ENCODE measurements at regions not wholly inside any gene's neighbourhood (a gene's known extent, or its start where the extent isn't known, plus 50 kb on each side); places are given as distances from the start of the nearest gene placed in this dataset.
"Not testable (repeated sequence)": the region's sequence is repeated elsewhere in the genome, so short reads cannot be mapped to it uniquely, and the experiment has no call there.

DNA sequence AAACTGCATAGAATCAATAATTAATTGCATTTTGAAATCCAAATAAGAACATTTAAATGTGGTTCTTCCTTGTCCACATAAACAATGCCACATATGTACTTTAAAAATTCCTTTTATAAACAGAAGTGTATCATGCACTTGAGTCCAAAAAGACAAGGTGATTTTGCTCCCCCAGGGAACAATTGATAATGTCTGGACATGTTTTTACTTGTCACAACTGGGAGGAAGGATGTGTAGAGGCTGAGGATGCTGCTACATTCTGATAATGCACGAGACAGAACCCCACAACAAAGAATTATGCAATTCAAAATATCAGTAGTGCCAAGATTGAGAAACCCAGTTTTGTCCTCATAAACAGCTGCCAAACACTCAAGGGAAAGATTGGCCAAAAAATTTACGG, 181.1 kb upstream of the ISL1 start:
- H3K4me3 Mint-ChIP-seq: no peak overlapping the region
- H3K4me1 Mint-ChIP-seq: peaks cover 0 to 1% (median 0%) of the 10 kb centered on the region in 3 donors
- peaks cover 2 to 3% (median 2%) of the 10 kb centered on the region in 3 donors for H3K9me3 Mint-ChIP-seq
- H3K27ac Mint-ChIP-seq: no peak overlapping the region
- no peaks in the 10 kb centered on the region for H3K36me3 Mint-ChIP-seq
- H3K27me3 Mint-ChIP-seq: peaks cover 1% of the 10 kb centered on the region

DNA sequence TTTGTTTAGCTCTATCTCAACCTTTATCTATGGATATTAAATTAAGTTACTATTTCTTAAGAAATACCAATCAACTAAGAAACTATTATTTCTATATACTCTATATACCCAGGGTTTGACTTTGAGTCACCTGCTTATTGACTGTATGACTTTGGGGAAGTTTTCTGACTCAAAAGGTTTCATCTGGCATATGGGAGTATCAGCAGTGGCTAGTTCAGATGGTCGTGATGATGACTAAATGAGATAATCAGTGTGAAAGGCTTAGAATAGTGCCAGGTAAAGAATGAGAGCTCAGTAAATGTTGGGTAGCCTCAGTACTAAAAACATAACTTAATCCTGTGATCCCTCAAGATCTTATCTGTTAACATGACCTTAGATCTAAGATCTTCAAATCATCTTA, 179.7 kb upstream of the ISL1 start:
- H3K4me1 Mint-ChIP-seq: no peaks in the 10 kb centered on the region
- H3K27ac Mint-ChIP-seq: peak overlapping the region in 1 of 3 donors; percentile 33
- H3K9me3 Mint-ChIP-seq: peaks cover 2% of the 10 kb centered on the region in 3 donors
- no peak overlapping the region for H3K4me3 Mint-ChIP-seq
- no peaks in the 10 kb centered on the region for H3K27me3 Mint-ChIP-seq
- no peaks in the 10 kb centered on the region for H3K36me3 Mint-ChIP-seq

DNA sequence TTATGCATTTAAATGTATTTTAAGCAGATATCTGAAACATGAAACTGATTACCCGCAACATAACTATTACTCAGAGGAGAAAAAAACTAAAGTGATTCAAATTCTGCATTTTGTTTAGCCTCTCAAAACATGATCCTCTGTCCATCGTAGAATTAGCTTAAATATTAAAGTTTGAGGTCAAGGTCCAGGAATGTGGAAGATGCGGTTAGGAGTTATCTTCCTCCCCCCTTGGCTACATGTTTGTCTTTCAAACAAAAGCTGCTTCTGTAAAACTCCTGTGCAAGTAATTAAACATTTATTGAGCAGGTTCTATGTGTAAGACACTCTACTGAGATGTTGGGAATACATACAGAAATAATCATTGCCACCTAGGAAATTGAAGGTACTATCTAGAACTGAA, 175.0 kb upstream of the ISL1 start:
- peaks cover 0 to 2% (median 2%) of the 10 kb centered on the region in 3 donors for H3K9me3 Mint-ChIP-seq
- no peaks in the 10 kb centered on the region for H3K4me1 Mint-ChIP-seq
- H3K27me3 Mint-ChIP-seq: no peaks in the 10 kb centered on the region
- H3K27ac Mint-ChIP-seq: no peak overlapping the region
- H3K4me3 Mint-ChIP-seq: no peak overlapping the region
- no peaks in the 10 kb centered on the region for H3K36me3 Mint-ChIP-seq

DNA sequence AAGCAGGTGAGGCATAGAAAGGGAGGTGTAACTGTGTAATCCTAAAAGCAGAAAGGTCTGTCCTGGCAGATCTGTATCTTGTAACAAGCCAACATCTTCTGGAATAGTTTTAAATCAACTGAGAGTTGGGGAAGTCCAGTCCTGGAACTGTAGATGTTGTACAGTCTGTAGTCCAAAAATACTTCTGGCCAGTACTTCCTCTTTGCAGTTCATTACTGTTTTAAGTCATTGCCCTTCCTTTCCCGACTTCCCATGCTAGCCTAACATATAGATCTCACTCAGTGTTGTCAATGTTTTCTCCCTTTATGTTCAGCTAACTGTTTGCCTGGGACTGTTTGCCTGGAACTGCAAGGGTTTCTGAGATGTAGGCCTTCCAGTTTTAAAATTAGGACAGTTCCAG, 168.5 kb upstream of the ISL1 start:
- Mint-ChIP-seq H3K9me3 (peaks cover 0 to 2% (median 2%) of the 10 kb centered on the region in 3 donors), H3K4me3 (no peak overlapping the region), H3K27ac (no peak overlapping the region), H3K27me3 (no peaks in the 10 kb centered on the region), H3K4me1 (no peaks in the 10 kb centered on the region), H3K36me3 (no peaks in the 10 kb centered on the region)

DNA sequence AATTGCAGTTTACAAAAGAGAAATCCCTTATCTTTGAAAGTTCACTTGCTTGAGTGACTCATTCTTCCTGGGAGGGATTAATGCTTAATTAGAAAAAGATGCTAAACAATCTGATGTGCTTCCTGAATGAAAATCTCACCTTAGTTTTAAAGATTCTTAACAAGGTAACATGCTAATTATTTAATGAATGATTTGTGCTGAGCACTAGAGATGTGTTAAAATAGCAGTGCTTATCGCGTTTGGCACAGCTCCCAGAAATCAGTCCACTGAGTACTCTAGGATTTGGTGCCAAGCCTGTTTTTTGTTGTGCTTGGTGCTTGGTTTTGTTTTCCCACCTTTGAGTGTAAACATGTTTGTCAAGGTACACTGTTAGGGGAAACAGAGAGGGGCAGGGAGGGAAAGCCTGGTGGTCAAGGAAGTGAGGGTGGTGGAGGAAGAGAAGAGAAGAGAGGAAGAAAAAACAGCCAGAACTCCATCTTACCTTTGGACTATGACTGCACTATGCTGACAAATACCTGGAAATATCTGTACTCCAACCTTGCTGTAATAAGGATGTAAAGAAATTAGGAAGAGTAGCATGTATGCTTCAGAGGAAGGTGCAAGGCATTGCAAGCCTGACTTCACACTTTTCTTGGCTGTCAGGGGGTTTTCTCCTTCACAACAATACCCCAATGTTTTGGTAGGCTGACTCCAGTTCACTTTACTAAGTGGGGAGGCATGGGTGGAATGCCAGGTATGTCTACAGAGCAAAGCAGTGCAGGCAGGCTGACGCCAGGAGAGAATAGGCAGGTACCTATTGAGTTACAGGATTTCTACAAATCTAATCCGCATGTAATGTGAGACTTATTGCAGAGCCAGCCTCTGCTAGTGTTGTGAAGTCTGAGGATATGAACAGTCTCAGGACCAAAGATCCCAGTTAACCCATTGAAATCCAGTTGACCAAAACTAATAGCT, 157.2 kb upstream of the ISL1 start:
- Mint-ChIP-seq H3K36me3 (no peaks in the 10 kb centered on the region), H3K27ac (no peak overlapping the region), H3K4me3 (no peak overlapping the region), H3K27me3 (no peaks in the 10 kb centered on the region), H3K9me3 (peaks cover 5 to 9% (median 7%) of the 10 kb centered on the region in 3 donors), H3K4me1 (no peaks in the 10 kb centered on the region)

DNA sequence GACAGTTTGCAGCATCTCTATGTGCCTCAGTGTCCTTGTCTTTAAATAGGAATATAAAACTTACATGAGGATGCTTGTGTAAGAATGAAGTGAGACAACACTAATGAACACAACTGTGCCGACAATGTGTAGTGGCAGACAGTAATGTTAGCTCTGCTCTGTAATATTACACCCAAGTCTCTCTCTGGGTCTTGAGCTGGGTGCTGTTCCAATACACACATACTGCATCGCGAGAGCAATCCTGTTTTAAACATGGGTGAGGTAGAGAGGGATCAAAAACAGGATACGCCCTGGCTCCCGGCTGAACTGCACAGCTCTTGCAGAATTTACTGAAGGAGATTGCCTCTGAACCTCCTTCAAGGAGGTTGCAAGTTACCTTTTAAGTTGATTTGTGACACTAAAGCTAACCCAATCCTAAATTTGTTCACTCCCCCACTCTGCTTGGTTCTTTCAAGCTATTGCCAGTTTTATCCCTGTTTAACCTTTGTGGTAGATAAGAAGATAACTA, 155.2 kb upstream of the ISL1 start:
- Mint-ChIP-seq H3K4me3 (no peak overlapping the region), H3K4me1 (no peaks in the 10 kb centered on the region), H3K27ac (no peak overlapping the region), H3K27me3 (no peaks in the 10 kb centered on the region), H3K9me3 (peaks cover 3 to 9% (median 5%) of the 10 kb centered on the region in 3 donors), H3K36me3 (no peaks in the 10 kb centered on the region)

DNA sequence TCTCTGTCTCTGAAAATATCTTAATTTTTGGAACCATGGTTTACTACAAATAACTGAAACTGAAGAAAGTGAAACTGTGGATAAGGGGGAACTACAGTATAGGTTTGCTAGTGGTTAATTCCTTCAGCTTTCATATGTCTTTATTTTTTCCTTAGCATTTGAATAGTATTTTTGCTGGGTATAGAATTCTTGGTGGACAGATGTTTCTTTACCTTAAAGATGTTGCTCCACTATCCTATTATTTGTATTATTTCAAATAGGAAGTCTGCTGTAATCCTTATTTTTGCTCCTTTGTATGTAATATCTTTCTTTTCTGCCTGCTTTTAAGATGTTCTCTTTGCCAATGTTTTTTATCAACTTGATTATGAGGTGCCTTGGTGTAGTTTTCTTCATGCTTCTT, 152.9 kb upstream of the ISL1 start:
- Mint-ChIP-seq H3K36me3 (no peaks in the 10 kb centered on the region), H3K9me3 (peaks cover 1 to 7% (median 5%) of the 10 kb centered on the region in 3 donors), H3K27me3 (no peaks in the 10 kb centered on the region), H3K27ac (no peak overlapping the region), H3K4me3 (no peak overlapping the region), H3K4me1 (no peaks in the 10 kb centered on the region)

DNA sequence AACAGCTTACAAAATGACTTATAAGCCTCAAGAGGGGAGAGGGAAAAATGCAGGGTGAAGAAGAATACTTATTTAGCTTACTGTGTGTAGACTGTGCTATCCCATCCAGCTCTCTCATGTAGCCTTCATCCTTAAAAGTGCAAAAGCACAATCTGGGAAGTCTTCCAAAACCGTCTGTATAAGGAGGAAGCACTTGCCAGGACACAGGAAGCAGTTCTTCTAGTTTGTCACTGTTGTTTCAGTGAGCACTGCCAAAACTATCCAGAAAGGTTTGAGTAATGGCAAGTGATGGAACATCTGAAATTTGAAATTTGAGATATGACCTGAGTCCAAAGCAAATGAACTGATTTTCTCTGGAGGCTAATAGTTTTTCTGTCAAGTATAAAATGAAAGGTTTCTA, 140.8 kb upstream of the ISL1 start:
- H3K27me3 Mint-ChIP-seq: no peaks in the 10 kb centered on the region
- no peak overlapping the region for H3K27ac Mint-ChIP-seq
- H3K4me3 Mint-ChIP-seq: no peak overlapping the region
- H3K9me3 Mint-ChIP-seq: no peaks in the 10 kb centered on the region
- no peaks in the 10 kb centered on the region for H3K36me3 Mint-ChIP-seq
- H3K4me1 Mint-ChIP-seq: no peaks in the 10 kb centered on the region

DNA sequence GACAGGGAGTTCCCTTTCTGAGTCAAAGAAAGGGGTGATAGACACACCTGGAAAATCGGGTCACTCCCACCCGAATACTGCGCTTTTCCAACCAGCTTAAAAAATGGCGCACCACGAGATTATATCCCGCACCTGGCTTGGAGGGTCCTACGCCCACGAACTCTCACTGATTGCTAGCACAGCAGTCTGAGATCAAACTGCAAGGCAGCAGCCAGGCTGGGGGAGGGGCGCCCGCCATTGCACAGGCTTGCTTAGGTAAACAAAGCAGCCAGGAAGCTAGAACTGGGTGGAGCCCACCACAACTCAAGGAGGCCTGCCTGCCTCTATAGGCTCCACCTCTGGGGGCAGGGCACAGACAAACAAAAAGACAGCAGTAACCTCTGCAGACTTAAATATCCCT, 132.3 kb upstream of the ISL1 start:
- H3K36me3 Mint-ChIP-seq, H3K4me3 Mint-ChIP-seq, H3K9me3 Mint-ChIP-seq, H3K27me3 Mint-ChIP-seq, H3K27ac Mint-ChIP-seq, H3K4me1 Mint-ChIP-seq: not testable (repeated sequence)

DNA sequence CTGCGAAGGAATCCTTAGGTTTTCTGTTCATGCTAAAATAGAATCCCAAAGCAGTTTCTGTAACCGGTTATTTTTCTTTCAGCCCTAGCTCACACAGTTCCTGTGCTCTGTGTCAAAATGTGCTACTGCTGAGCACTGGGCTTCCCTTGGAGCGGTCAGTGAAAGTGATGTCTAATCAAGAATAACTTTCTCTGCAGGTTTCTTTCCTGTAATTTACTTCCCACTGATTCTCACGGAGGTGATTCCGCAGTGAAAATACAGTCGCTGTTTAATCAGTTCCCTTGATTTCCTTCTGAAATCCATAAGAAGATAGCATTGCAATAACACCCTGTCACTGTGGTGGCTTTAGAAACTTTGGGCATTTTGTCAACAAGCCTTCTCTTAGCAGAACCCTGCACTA, 112.0 kb upstream of the ISL1 start:
- H3K27me3 Mint-ChIP-seq: no peaks in the 10 kb centered on the region
- H3K9me3 Mint-ChIP-seq: peaks cover 0 to 10% (median 5%) of the 10 kb centered on the region in 3 donors
- H3K36me3 Mint-ChIP-seq: no peaks in the 10 kb centered on the region
- H3K4me3 Mint-ChIP-seq: no peak overlapping the region
- H3K27ac Mint-ChIP-seq: no peak overlapping the region
- H3K4me1 Mint-ChIP-seq: peaks cover 0 to 2% (median 0%) of the 10 kb centered on the region in 3 donors

DNA sequence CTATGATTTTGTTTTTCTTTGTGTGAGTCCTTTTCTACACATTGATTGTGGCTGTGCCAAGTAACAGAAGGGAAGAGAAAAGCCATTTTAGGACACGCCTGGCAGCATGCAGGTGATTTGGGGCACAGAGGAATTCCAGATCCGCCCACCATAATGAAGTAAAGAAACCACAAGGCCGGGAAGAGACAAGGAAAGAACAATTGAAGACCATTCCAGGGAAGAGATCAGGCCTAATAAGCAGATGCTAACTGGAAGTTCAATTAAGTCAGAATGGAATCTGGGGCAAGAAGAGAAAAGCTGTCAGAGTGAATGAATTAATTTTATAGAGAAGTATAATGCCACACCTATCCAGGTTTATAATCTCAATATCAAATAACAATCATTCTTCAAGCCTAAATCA, 110.2 kb upstream of the ISL1 start:
- Mint-ChIP-seq H3K27ac (no peak overlapping the region), H3K4me3 (no peak overlapping the region), H3K36me3 (no peaks in the 10 kb centered on the region), H3K9me3 (peaks cover 0 to 10% (median 1%) of the 10 kb centered on the region in 3 donors), H3K4me1 (peaks cover 0 to 2% (median 0%) of the 10 kb centered on the region in 3 donors), H3K27me3 (no peaks in the 10 kb centered on the region)

DNA sequence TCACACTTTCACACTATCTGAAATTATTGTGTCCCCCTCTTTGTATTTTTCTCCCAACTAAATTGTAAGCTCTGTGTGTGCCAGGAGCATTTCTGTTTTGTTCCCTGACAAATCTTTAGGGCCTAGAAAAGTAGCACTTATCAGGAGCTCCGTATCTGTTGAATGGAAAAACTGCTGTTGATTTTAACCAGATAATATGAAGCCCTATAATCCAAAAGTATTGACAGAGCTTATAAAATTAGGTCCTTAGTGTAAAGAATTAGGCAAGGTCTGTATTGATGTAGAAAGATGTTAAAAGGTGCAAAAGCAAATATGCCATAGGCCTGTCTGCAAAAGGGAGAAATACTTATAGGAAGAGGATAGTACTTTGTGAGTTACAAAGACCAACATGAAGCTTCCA, 109.4 kb upstream of the ISL1 start:
- peaks cover 0 to 2% (median 0%) of the 10 kb centered on the region in 3 donors for H3K4me1 Mint-ChIP-seq
- H3K27ac Mint-ChIP-seq: no peak overlapping the region
- no peaks in the 10 kb centered on the region for H3K27me3 Mint-ChIP-seq
- no peak overlapping the region for H3K4me3 Mint-ChIP-seq
- no peaks in the 10 kb centered on the region for H3K36me3 Mint-ChIP-seq
- H3K9me3 Mint-ChIP-seq: peaks cover 0 to 10% (median 1%) of the 10 kb centered on the region in 3 donors

DNA sequence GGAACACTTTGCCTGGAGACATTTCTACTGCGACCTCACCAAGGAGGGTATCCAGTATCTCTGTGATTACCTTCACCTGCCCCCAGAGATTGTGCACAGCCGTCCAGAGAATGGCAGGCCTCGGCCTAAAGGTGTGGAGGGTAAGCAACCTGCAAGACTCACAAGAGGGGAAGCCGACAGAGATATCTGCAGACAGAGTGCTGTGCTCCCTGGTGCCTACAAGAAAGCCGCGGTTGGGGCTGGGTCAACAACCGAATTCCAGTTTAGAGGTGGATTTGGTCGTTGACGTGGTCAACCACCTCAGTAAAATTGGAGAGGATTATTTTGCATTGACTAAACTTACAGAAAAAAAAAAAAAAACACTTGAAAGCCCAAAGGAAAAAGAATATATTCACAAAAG, 107.8 kb upstream of the ISL1 start:
- Mint-ChIP-seq H3K9me3 (peaks cover 0 to 10% (median 1%) of the 10 kb centered on the region in 3 donors), H3K4me3 (no peak overlapping the region), H3K27me3 (no peaks in the 10 kb centered on the region), H3K27ac (no peak overlapping the region), H3K4me1 (peaks cover 0 to 2% (median 0%) of the 10 kb centered on the region in 3 donors), H3K36me3 (no peaks in the 10 kb centered on the region)

DNA sequence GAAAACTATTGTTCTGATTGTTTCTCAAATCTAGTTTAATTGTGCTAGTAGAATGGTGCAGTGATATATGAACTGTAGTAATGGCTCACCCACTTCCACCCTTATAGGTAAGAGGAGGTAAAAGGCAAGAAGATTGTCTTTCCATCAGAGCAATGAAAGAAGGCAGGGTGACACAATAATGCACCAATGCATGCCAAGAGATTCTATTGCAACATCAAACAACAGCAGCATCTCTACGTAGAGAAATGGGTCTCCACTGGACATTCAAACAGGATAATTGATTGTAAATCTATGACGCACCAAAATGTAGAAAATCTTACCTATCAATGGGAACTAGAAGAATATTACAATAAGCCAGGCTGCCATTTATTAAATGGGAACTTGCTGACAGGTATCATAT, 107.0 kb upstream of the ISL1 start:
- H3K27ac Mint-ChIP-seq: no peak overlapping the region
- H3K27me3 Mint-ChIP-seq: no peaks in the 10 kb centered on the region
- peaks cover 0 to 2% (median 0%) of the 10 kb centered on the region in 3 donors for H3K4me1 Mint-ChIP-seq
- H3K4me3 Mint-ChIP-seq: no peak overlapping the region
- no peaks in the 10 kb centered on the region for H3K36me3 Mint-ChIP-seq
- peaks cover 0 to 10% (median 1%) of the 10 kb centered on the region in 3 donors for H3K9me3 Mint-ChIP-seq

DNA sequence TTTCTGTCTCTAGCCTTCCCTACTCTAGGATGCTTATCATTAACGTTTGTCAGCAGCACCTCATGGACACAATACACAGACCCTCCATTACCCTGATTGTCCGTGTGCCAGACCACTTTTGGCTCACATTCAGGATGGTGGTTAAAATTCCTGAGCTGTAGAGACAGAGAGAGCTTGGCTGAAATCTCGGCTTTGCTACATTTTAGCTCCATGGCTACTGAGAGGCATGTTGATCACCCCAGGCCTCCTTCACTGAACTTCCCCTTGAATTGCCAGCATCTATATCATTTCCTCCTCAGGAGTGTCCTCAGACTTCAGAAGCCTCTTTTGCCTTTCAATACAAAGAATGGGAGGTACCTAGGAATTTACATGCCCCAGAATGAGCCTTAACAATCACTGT, 104.7 kb upstream of the ISL1 start:
- Mint-ChIP-seq H3K4me1 (no peaks in the 10 kb centered on the region), H3K9me3 (peaks cover 0 to 6% (median 1%) of the 10 kb centered on the region in 3 donors), H3K27me3 (no peaks in the 10 kb centered on the region), H3K36me3 (no peaks in the 10 kb centered on the region), H3K4me3 (no peak overlapping the region), H3K27ac (no peak overlapping the region)
